ENCODE measurements at regions not wholly inside any gene's neighbourhood (a gene's known extent, or its start where the extent isn't known, plus 50 kb on each side); places are given as distances from the start of the nearest gene placed in this dataset.

- TF ChIP-seq CTCF (optimal IDR thresholded peaks at IDR 0.05 in 1 of 3, IDR thresholded peaks at IDR 0.05 in 1 of 3, conservative IDR thresholded peaks at IDR 0.05 in 1 of 3; ENCODE audit: extremely low read depth in 1 of 3, insufficient read depth in 2 of 3, low read length in 3 of 3), result no peak
- TF ChIP-seq EZH2 (IDR thresholded peaks at IDR 0.05; ENCODE audit: low read length), result no peak
Observed at GRCh38 chr17:51533219-51533618, 272.9 kb downstream of the UTP18 start.
